NAMALWA (cell line): ENCODE measurements at regions not wholly inside any gene's neighbourhood (a gene's known extent, or its start where the extent isn't known, plus 50 kb on each side); places are given as distances from the start of the nearest gene placed in this dataset.

Source experiments
- DNase-seq: peaks from one replicate; pipeline ENCODE4 v3.0.0-alpha.2; 2015; ENCODE audit warnings: low spot score

GRCh38 chr12:66964629-66965028 lies 285.8 kb upstream of the GRIP1 start:
- peak; percentile 16 for DNase-seq

GRCh38 chr12:66965621-66966020 lies 286.7 kb upstream of the GRIP1 start:
- no peak for DNase-seq

GRCh38 chr12:66971816-66972215 lies 292.9 kb upstream of the GRIP1 start:
- DNase-seq, result no peak

GRCh38 chr12:66976526-66976925 lies 292.6 kb upstream of the CAND1 start:
- DNase-seq, result no peak

- DNase-seq, result no peak
Measured at GRCh38 chr12:66978802-66979201, 290.4 kb upstream of the CAND1 start.

- DNase-seq, result no peak
Measured at GRCh38 chr12:66979251-66979650, 289.9 kb upstream of the CAND1 start.

- DNase-seq, result no peak
Measured at GRCh38 chr12:66984077-66984476, 285.1 kb upstream of the CAND1 start.

- no peak for DNase-seq
Measured at GRCh38 chr12:66984962-66985361, 284.2 kb upstream of the CAND1 start.

GRCh38 chr12:66999141-66999540 lies 270.0 kb upstream of the CAND1 start:
- DNase-seq, result no peak

GRCh38 chr12:67001251-67001650 lies 267.9 kb upstream of the CAND1 start:
- no peak for DNase-seq

GRCh38 chr12:67002720-67003119 lies 266.4 kb upstream of the CAND1 start:
- DNase-seq, result no peak

GRCh38 chr12:67006610-67007009 lies 262.5 kb upstream of the CAND1 start:
- DNase-seq, result no peak

- DNase-seq, result no peak
Measured at GRCh38 chr12:67014642-67015041, 254.5 kb upstream of the CAND1 start.

- DNase-seq, result no peak
Measured at GRCh38 chr12:67018105-67018504, 251.1 kb upstream of the CAND1 start.

- peak; percentile 46 for DNase-seq
Measured at GRCh38 chr12:67019070-67019469, 250.1 kb upstream of the CAND1 start.

GRCh38 chr12:67025543-67026114 lies 243.5 kb upstream of the CAND1 start:
- peak; percentile 82 for DNase-seq

- DNase-seq, result no peak
Measured at GRCh38 chr12:67026487-67027246, 242.5 kb upstream of the CAND1 start.

GRCh38 chr12:67028529-67028928 lies 240.6 kb upstream of the CAND1 start:
- no peak for DNase-seq

- DNase-seq, result no peak
Measured at GRCh38 chr12:67034110-67034879, 234.9 kb upstream of the CAND1 start.

- DNase-seq, result no peak
Measured at GRCh38 chr12:67035121-67035520, 234.0 kb upstream of the CAND1 start.

GRCh38 chr12:67038486-67038885 lies 230.7 kb upstream of the CAND1 start:
- DNase-seq, result no peak

- no peak for DNase-seq
Measured at GRCh38 chr12:67039995-67040860, 228.9 kb upstream of the CAND1 start.
